AG10803 (cell line): ENCODE measurements at regions not wholly inside any gene's neighbourhood (a gene's known extent, or its start where the extent isn't known, plus 50 kb on each side); places are given as distances from the start of the nearest gene placed in this dataset.

Experiments used
- DNase-seq: peaks from one replicate; pipeline ENCODE4 v3.0.0; 2010; ENCODE audit warnings: low read depth
- H3K4me3 ChIP-seq: 2 replicates; pipeline ENCODE4 v1.5.1; 2011; ENCODE audit warnings: mild to moderate bottlenecking, low read length, control low read depth
- CTCF ChIP-seq: conservative IDR thresholded peaks from 2 replicates; pipeline ENCODE4 v1.5.1; 2011; ENCODE audit warnings: mild to moderate bottlenecking, low read length, control low read depth, inconsistent platforms

GRCh38 chr2:225911019-225911418 lies 511.5 kb downstream of the NYAP2 start:
- no peak for TF ChIP-seq CTCF
- no peak overlapping the region for H3K4me3 ChIP-seq
- DNase-seq, result no peak

GRCh38 chr2:225895126-225895525 lies 495.6 kb downstream of the NYAP2 start:
- no peak for TF ChIP-seq CTCF
- no peak overlapping the region for H3K4me3 ChIP-seq
- peak; percentile 49 for DNase-seq

- no peak for TF ChIP-seq CTCF
- no peak overlapping the region for H3K4me3 ChIP-seq
- DNase-seq, result peak; percentile 70
Observed at GRCh38 chr2:225894236-225894980, 494.9 kb downstream of the NYAP2 start.

- no peak for TF ChIP-seq CTCF
- no peak overlapping the region for H3K4me3 ChIP-seq
- no peak for DNase-seq
Observed at GRCh38 chr2:225893151-225893550, 493.6 kb downstream of the NYAP2 start.

- TF ChIP-seq CTCF, result no peak
- DNase-seq, result no peak
- H3K4me3 ChIP-seq, result no peak overlapping the region
Observed at GRCh38 chr2:225891771-225892170, 492.3 kb downstream of the NYAP2 start.

GRCh38 chr2:225891013-225891412 lies 491.5 kb downstream of the NYAP2 start:
- DNase-seq, result no peak
- TF ChIP-seq CTCF, result no peak
- H3K4me3 ChIP-seq, result no peak overlapping the region

GRCh38 chr2:225889452-225889851 lies 489.9 kb downstream of the NYAP2 start:
- TF ChIP-seq CTCF, result peak; percentile 88
- no peak overlapping the region for H3K4me3 ChIP-seq
- peak; percentile 94 for DNase-seq
